Thoracic aorta (tissue), 2 donors: ENCODE measurements at regions not wholly inside any gene's neighbourhood (a gene's known extent, or its start where the extent isn't known, plus 50 kb on each side); places are given as distances from the start of the nearest gene placed in this dataset.

Source experiments
- ATAC-seq: fragments of 150-250 bp; one replicate; pipeline ENCODE4 v1.8.0; 2017; ENCODE audit warnings: low read depth; ENCODE audit not compliant: insufficient number of reproducible peaks, low FRiP score
- DNase-seq: peaks from one replicate; pipeline ENCODE4 v3.0.0-alpha.2; 2020; ENCODE audit warnings: low spot score
- H3K27ac ChIP-seq, 2 donors: fragments of 200-600 bp; sonication (generic); 1 replicate in 1 of 2; 2 replicates in 1 of 2; pipeline ENCODE4 v1.5.1; 2016; ENCODE audit warnings: mild to moderate bottlenecking in 2 of 2, moderate library complexity in 2 of 2
- H3K27me3 ChIP-seq: fragments of 200-600 bp; sonication (generic); replicated peaks from 2 replicates; pipeline ENCODE4 v1.6.0; 2016; ENCODE audit warnings: mild to moderate bottlenecking; ENCODE audit not compliant: insufficient read depth
- H3K36me3 ChIP-seq: fragments of 200-600 bp; sonication (generic); one replicate; pipeline ENCODE4 v1.5.1; 2016
- H3K4me1 ChIP-seq, 2 donors: fragments of 200-600 bp; sonication (generic); 1 replicate in 1 of 2; 2 replicates in 1 of 2; pipeline versions ENCODE4 v1.5.1 to v1.6.0; 2016; ENCODE audit warnings: low read depth in 2 of 2, mild to moderate bottlenecking in 1 of 2; ENCODE audit not compliant: control insufficient read depth in 1 of 2
- H3K4me3 ChIP-seq: fragments of 200-600 bp; sonication (generic); 2 replicates; pipeline ENCODE4 v1.5.1; 2016; ENCODE audit warnings: mild to moderate bottlenecking
- H3K9me3 ChIP-seq: fragments of 200-600 bp; sonication (generic); 2 replicates; pipeline ENCODE4 v1.5.1; 2016
- CTCF ChIP-seq: fragments of 200-600 bp; sonication (generic); IDR thresholded peaks from one replicate; pipeline ENCODE4 v1.5.1; 2019; ENCODE audit warnings: antibody characterized with exemption

GRCh38 chr12:113559466-113559865 lies 87.8 kb upstream of the LHX5 start:
- Histone ChIP-seq H3K4me3 (no peak overlapping the region), H3K27me3 (no peaks in the 10 kb centered on the region), H3K36me3 (no peaks in the 10 kb centered on the region), H3K4me1 (no peaks in the 10 kb centered on the region), H3K9me3 (no peaks in the 10 kb centered on the region), H3K27ac (no peak overlapping the region)
- DNase-seq (no peak), ATAC-seq (no peak)
- TF ChIP-seq CTCF, result no peak

GRCh38 chr12:113555226-113555625 lies 83.6 kb upstream of the LHX5 start:
- H3K4me1 ChIP-seq, result no peaks in the 10 kb centered on the region
- DNase-seq (no peak), ATAC-seq (no peak)
- TF ChIP-seq CTCF, result no peak
- no peak overlapping the region for H3K27ac ChIP-seq
- H3K4me3 ChIP-seq, result no peak overlapping the region
- H3K36me3 ChIP-seq, result no peaks in the 10 kb centered on the region
- no peaks in the 10 kb centered on the region for H3K27me3 ChIP-seq
- no peaks in the 10 kb centered on the region for H3K9me3 ChIP-seq

GRCh38 chr12:113552760-113553159 lies 81.1 kb upstream of the LHX5 start:
- Histone ChIP-seq H3K27ac (no peak overlapping the region), H3K9me3 (no peaks in the 10 kb centered on the region), H3K36me3 (no peaks in the 10 kb centered on the region), H3K4me3 (no peak overlapping the region), H3K27me3 (no peaks in the 10 kb centered on the region), H3K4me1 (no peaks in the 10 kb centered on the region)
- no peak for DNase-seq
- no peak for ATAC-seq
- no peak for TF ChIP-seq CTCF

GRCh38 chr12:113551563-113551962 lies 79.9 kb upstream of the LHX5 start:
- no peak for TF ChIP-seq CTCF
- Histone ChIP-seq H3K4me3 (no peak overlapping the region), H3K4me1 (no peaks in the 10 kb centered on the region), H3K27me3 (no peaks in the 10 kb centered on the region), H3K36me3 (no peaks in the 10 kb centered on the region), H3K9me3 (no peaks in the 10 kb centered on the region), H3K27ac (no peak overlapping the region)
- ATAC-seq, result no peak
- no peak for DNase-seq

- Histone ChIP-seq H3K27ac (no peak overlapping the region), H3K27me3 (no peaks in the 10 kb centered on the region), H3K4me3 (no peak overlapping the region), H3K4me1 (no peaks in the 10 kb centered on the region), H3K36me3 (no peaks in the 10 kb centered on the region), H3K9me3 (no peaks in the 10 kb centered on the region)
- DNase-seq (no peak), ATAC-seq (no peak)
- TF ChIP-seq CTCF, result no peak
Observed at GRCh38 chr12:113548467-113548866, 76.8 kb upstream of the LHX5 start.
